GM21619 (cell line): ENCODE measurements at regions not wholly inside any gene's neighbourhood (a gene's known extent, or its start where the extent isn't known, plus 50 kb on each side); places are given as distances from the start of the nearest gene placed in this dataset.

Source experiments
- ATAC-seq: cut with Tn5 transposase; IDR thresholded peaks from one replicate; pipeline ENCODE4 v1.9.1; 2021; ENCODE audit not compliant: unreplicated experiment

DNA sequence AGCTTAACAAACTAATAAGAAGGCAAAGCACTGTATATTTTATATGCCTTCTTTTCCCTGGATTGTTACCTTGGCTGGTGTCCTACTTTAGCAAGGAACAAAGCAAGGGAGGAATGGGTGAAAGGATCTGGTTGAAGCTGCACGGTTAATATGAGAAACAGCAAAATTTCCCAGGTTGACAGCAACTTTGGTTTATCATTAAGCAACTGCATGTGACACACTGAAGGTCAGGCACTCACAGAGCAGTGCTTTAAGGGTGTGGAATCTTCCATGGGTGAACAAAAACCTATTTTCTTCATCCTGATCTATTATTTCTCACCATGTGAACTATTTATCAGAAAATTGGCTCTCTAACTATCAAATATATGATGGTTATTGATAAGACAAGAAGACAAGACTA lies 109.0 kb upstream of the ATP10B start:
- no peak for ATAC-seq

- ATAC-seq: no peak
Observed at GRCh38 chr5:160960592-160960991, 108.6 kb upstream of the ATP10B start.

DNA sequence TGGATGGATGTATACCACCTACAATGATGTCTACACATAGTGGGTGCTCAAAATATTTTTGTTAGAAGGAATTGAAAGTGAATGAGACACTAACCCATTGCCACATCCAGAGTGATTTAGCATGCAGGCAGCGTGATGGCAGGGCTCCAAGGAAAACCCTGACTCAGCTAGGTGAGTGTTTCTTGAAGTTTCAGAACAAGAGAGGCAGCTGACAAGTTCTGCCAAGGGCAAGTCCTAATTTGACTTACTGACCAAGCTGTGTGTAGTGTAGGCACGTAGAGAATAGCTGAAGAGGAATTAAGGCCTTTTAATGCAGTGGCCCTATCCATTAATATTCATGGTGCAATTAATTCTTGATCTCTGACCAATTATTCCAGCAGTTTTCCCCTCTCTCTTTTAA lies 107.8 kb upstream of the ATP10B start:
- ATAC-seq: peak; percentile 54

DNA sequence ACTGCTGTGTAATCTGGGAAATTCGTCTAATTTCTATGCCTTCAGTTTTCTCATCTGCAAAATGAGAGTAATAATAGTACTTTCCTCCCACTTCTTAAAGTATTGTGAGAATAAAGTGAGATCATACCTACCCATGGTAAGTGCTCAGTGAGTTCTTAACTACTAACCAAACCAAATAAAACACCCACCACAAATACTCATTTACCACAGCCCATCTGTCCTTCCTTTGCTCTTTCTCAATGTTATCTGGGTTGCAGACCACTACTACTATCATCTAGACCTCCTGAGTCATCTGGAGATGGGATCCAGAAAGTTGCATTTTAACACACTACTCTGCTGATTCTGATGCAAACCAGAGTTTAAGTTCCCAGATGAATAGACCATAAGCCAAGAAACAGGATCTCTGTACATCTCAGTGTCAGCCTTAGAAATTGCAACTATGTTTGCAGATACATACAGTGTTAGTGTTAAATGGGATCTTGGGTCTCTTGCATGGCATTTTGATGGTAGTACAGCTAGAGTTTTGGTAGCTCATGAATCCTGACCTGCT lies 105.4 kb upstream of the ATP10B start:
- peak; percentile 46 for ATAC-seq

DNA sequence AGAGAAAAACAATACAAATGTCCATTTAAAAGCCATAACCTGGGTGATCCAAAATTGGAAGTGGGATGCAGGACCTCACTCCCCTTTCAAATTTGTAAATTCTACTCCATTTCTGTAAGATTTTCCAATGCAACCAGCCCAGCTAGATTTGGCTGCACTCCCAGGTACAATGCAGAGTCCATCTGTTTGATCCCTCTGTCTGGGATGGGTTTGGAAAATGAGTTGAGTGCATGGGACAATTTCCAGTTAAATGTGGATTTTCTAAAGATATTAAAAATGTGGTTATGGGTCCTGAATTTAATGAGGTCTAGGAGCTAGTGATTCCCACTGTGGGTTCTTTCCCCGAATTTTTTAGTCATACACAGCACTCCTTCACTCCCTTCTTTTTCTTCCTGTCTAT lies 104.0 kb upstream of the ATP10B start:
- no peak for ATAC-seq

DNA sequence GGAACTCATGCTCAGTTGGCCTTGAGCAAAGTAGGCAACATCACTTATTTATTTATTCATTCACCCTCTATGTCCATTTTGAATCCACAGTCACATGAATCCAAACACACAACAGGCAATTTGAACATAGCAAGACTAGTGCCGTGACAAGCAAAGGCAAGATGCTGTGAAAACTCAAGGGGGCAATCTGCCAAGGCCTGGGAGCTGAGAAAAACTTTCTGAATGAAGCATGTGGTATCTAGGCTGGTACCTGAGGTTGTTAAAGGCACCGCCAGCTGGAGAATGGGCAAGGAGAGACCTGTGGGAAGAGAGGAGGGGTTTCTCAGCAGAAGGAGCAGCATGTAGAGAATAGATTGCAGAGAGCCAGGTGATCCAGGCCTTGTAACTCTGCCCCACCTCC lies 98.3 kb upstream of the ATP10B start:
- ATAC-seq: no peak

GRCh38 chr5:160940725-160941124 lies 88.7 kb upstream of the ATP10B start:
- ATAC-seq: no peak

DNA sequence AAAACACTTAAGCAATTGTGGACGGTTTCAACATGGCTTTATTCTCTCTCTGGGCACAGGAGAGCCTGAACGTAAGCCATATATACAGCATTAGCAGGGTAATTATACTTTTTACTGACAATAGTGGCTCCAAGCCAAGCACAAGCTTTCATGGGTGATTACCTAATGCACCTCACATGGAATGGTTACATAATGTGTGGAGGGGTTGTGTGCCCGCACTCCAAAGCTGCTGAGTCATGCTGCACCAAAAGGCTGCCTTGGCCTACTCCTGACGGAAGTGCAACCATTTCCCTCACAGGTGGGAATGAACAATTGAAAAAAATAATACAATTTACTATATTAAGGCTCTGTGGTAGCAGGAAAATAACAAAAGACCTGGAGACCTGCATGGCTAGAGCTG lies 86.5 kb upstream of the ATP10B start:
- no peak for ATAC-seq

DNA sequence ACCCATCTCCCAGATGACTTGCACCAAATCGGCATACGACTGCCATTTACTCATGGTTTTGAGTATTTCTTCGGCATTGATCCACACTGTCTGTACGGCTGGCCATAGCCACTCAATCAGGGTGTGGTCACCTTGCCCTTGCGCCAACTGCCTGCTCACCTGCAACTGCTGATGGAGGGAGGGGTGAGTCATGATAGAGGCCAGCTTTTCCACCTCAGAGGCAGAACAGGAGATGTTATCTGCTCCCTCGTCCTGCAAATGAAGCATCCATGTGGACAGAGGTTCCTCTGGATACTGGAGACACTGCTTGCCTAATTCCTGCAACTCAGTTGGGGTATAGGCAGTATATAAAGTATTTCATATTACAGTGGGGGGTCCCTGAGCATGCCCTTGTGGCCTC lies 85.6 kb upstream of the ATP10B start:
- no peak for ATAC-seq

- no peak for ATAC-seq
Observed at GRCh38 chr5:160935776-160936175, 83.8 kb upstream of the ATP10B start.

DNA sequence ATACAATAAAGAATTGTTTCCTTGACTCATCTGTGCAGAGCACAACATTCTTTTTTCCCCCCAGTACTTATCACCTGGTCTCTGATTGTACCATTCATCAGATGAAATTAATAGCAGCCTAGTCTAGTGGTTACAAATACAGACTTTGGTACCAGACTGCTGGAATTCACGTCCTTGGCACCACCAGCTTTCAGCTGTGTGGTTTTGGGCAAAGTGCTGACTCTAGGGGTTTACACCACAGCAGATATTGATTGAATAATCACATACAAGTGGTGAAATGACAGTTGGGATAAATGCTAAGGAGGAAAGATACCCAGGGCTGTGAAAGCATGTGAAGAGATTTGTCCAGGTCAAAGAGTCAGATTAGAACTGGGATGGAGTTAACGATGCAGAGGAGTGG lies 79.3 kb upstream of the ATP10B start:
- no peak for ATAC-seq

GRCh38 chr5:160930406-160930805 lies 78.4 kb upstream of the ATP10B start:
- ATAC-seq: no peak

- ATAC-seq: no peak
Observed at GRCh38 chr5:160929906-160930305, 77.9 kb upstream of the ATP10B start.

GRCh38 chr5:160929360-160929759 lies 77.3 kb upstream of the ATP10B start:
- ATAC-seq: no peak

- no peak for ATAC-seq
Observed at GRCh38 chr5:160926428-160926827, 74.4 kb upstream of the ATP10B start.

GRCh38 chr5:160925281-160925680 lies 73.3 kb upstream of the ATP10B start:
- ATAC-seq: no peak

GRCh38 chr5:160923936-160924710 lies 72.1 kb upstream of the ATP10B start:
- no peak for ATAC-seq

DNA sequence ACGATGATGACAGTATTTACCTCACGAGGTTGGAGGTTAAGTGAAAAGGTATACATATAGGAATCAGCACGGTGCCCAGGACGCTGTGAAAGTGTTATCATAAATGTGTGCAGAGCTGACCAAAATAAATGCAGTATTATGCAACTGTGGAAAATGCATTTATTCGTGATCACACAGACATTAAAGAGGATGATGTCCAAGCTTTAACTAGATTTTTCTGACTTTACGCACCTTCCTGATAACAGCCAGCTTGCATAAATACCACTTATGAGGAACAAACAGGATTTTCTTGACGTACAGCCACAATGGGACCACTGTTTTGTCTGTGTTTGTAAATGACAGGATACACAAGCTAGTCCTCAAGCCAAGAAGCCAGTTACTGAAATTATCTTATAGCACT lies 71.4 kb upstream of the ATP10B start:
- no peak for ATAC-seq

DNA sequence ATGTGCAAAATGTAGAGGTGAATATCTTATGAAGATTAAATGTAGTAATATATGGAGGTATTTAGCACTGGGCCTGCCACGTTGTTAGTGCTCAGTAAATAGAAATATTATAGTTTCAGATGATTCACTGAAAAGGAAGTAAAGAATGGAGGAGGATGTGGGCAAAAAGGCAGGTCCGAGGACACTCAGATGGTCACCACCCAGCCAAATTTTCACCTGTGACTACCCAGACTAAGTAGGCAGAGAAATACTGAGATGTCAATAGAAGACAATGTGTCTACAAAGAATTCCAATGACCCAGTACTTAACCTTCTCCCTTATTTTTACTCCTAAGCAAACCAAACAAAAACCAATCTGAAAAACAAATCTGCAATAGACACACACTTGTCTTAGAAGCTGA lies 70.3 kb upstream of the ATP10B start:
- ATAC-seq: no peak

- no peak for ATAC-seq
Observed at GRCh38 chr5:160921423-160922285, 69.6 kb upstream of the ATP10B start.

GRCh38 chr5:160919626-160920025 lies 67.6 kb upstream of the ATP10B start:
- no peak for ATAC-seq

GRCh38 chr5:160918386-160918785 lies 66.4 kb upstream of the ATP10B start:
- no peak for ATAC-seq
